ENCODE measurements at regions not wholly inside any gene's neighbourhood (a gene's known extent, or its start where the extent isn't known, plus 50 kb on each side); places are given as distances from the start of the nearest gene placed in this dataset.

- no peak overlapping the region for H3K4me3 ChIP-seq (replicated peaks in 1 of 4; ENCODE audit: control extremely low read depth in 1 of 4, insufficient read depth in 1 of 4, low read depth in 3 of 4, low read length in 4 of 4)
- H3K79me2 ChIP-seq (ENCODE audit: control insufficient read depth, insufficient read depth, low read length) = no peaks in the 10 kb centered on the region
- no peaks in the 10 kb centered on the region for H3K4me1 ChIP-seq (ENCODE audit: control insufficient read depth, extremely low read depth, insufficient read depth, low read length)
- H3K9ac ChIP-seq (ENCODE audit: insufficient read depth, low read length) = no peak overlapping the region
- no peak overlapping the region for H2AFZ ChIP-seq (ENCODE audit: low read length)
- H3K4me2 ChIP-seq (ENCODE audit: extremely low read depth, insufficient read depth, low read length) = no peak overlapping the region
- H3K9me3 ChIP-seq (ENCODE audit: control insufficient read depth, insufficient read depth, low read depth, low read length) = no peaks in the 10 kb centered on the region
- no peak for TF ChIP-seq CTCF (conservative IDR thresholded peaks at IDR 0.05 in 1 of 2, IDR thresholded peaks at IDR 0.05 in 1 of 2; ENCODE audit: low read depth in 1 of 2, low read length in 2 of 2)
- no peak for TF ChIP-seq EZH2 (IDR thresholded peaks at IDR 0.05; ENCODE audit: low read length, missing control alignments)
- H3K36me3 ChIP-seq (ENCODE audit: control insufficient read depth, insufficient read depth, low read length) = no peaks in the 10 kb centered on the region
- H4K20me1 ChIP-seq (ENCODE audit: control insufficient read depth, extremely low read depth, insufficient read depth, low read length) = no peaks in the 10 kb centered on the region
- H3K27ac ChIP-seq (ENCODE audit: insufficient read depth, low read length) = no peak overlapping the region
- DNase-seq (ENCODE audit: low read depth in 2 of 2) = peak; percentile 56 to 93
- H3K27me3 ChIP-seq (ENCODE audit: control insufficient read depth, insufficient read depth, low read length) = no peaks in the 10 kb centered on the region
These were observed 395.2 kb upstream of the TPM1 start for GRCh38 chr15:62647202-62647842.

- Histone ChIP-seq H3K79me2 (ENCODE audit: control insufficient read depth, insufficient read depth, low read length) (no peaks in the 10 kb centered on the region), H3K9ac (ENCODE audit: insufficient read depth, low read length) (no peak overlapping the region), H3K27me3 (ENCODE audit: control insufficient read depth, insufficient read depth, low read length) (no peaks in the 10 kb centered on the region), H3K9me3 (ENCODE audit: control insufficient read depth, insufficient read depth, low read depth, low read length) (no peaks in the 10 kb centered on the region), H3K4me2 (ENCODE audit: extremely low read depth, insufficient read depth, low read length) (no peak overlapping the region), H3K36me3 (ENCODE audit: control insufficient read depth, insufficient read depth, low read length) (no peaks in the 10 kb centered on the region), H3K4me3 (replicated peaks in 1 of 4; ENCODE audit: control extremely low read depth in 1 of 4, insufficient read depth in 1 of 4, low read depth in 3 of 4, low read length in 4 of 4) (no peak overlapping the region), H3K27ac (ENCODE audit: insufficient read depth, low read length) (no peak overlapping the region), H4K20me1 (ENCODE audit: control insufficient read depth, extremely low read depth, insufficient read depth, low read length) (no peaks in the 10 kb centered on the region), H2AFZ (ENCODE audit: low read length) (no peak overlapping the region), H3K4me1 (ENCODE audit: control insufficient read depth, extremely low read depth, insufficient read depth, low read length) (no peaks in the 10 kb centered on the region)
- TF ChIP-seq EZH2 (IDR thresholded peaks at IDR 0.05; ENCODE audit: low read length, missing control alignments) (no peak), CTCF (conservative IDR thresholded peaks at IDR 0.05 in 1 of 2, IDR thresholded peaks at IDR 0.05 in 1 of 2; ENCODE audit: low read depth in 1 of 2, low read length in 2 of 2) (no peak)
- no peak for DNase-seq (ENCODE audit: low read depth in 2 of 2)
These were observed 394.6 kb upstream of the TPM1 start for GRCh38 chr15:62647843-62648505.

GRCh38 chr15:62648954-62649353 lies 393.6 kb upstream of the TPM1 start:
- H3K27me3 ChIP-seq (ENCODE audit: control insufficient read depth, insufficient read depth, low read length) = no peaks in the 10 kb centered on the region
- no peaks in the 10 kb centered on the region for H3K4me1 ChIP-seq (ENCODE audit: control insufficient read depth, extremely low read depth, insufficient read depth, low read length)
- DNase-seq (ENCODE audit: low read depth in 2 of 2) = peak in 1 of 2 donors; percentile 41
- no peak overlapping the region for H2AFZ ChIP-seq (ENCODE audit: low read length)
- no peak overlapping the region for H3K4me3 ChIP-seq (replicated peaks in 1 of 4; ENCODE audit: control extremely low read depth in 1 of 4, insufficient read depth in 1 of 4, low read depth in 3 of 4, low read length in 4 of 4)
- no peak overlapping the region for H3K4me2 ChIP-seq (ENCODE audit: extremely low read depth, insufficient read depth, low read length)
- H4K20me1 ChIP-seq (ENCODE audit: control insufficient read depth, extremely low read depth, insufficient read depth, low read length) = no peaks in the 10 kb centered on the region
- H3K9me3 ChIP-seq (ENCODE audit: control insufficient read depth, insufficient read depth, low read depth, low read length) = no peaks in the 10 kb centered on the region
- no peaks in the 10 kb centered on the region for H3K36me3 ChIP-seq (ENCODE audit: control insufficient read depth, insufficient read depth, low read length)
- TF ChIP-seq CTCF (conservative IDR thresholded peaks at IDR 0.05 in 1 of 2, IDR thresholded peaks at IDR 0.05 in 1 of 2; ENCODE audit: low read depth in 1 of 2, low read length in 2 of 2) = peak in 1 of 2 donors; percentile 33
- TF ChIP-seq EZH2 (IDR thresholded peaks at IDR 0.05; ENCODE audit: low read length, missing control alignments) = no peak
- no peak overlapping the region for H3K27ac ChIP-seq (ENCODE audit: insufficient read depth, low read length)
- no peaks in the 10 kb centered on the region for H3K79me2 ChIP-seq (ENCODE audit: control insufficient read depth, insufficient read depth, low read length)
- H3K9ac ChIP-seq (ENCODE audit: insufficient read depth, low read length) = no peak overlapping the region

Measured in fibroblast of lung (primary cell).